Fibroblast of lung (primary cell): ENCODE measurements at regions not wholly inside any gene's neighbourhood (a gene's known extent, or its start where the extent isn't known, plus 50 kb on each side); places are given as distances from the start of the nearest gene placed in this dataset.

Source experiments
- DNase-seq, 2 donors: peaks; one replicate each; pipeline versions ENCODE4 v3.0.0 to v3.0.0-alpha.2; 2010; ENCODE audit warnings: low read depth in 2 of 2
- H2AFZ ChIP-seq: 2 replicates; pipeline ENCODE4 v1.5.1; 2012; ENCODE audit warnings: low read length, control low read depth, inconsistent platforms
- H3K27ac ChIP-seq: 2 replicates; pipeline ENCODE4 v1.5.1; 2011; ENCODE audit warnings: low read length, control low read depth; ENCODE audit not compliant: insufficient read depth
- H3K27me3 ChIP-seq: 2 replicates; pipeline ENCODE4 v1.5.1; 2011; ENCODE audit warnings: mild to moderate bottlenecking, low read length; ENCODE audit not compliant: control insufficient read depth, insufficient read depth
- H3K36me3 ChIP-seq: 2 replicates; pipeline ENCODE4 v1.5.1; 2011; ENCODE audit warnings: low read length; ENCODE audit not compliant: control insufficient read depth, insufficient read depth
- H3K4me1 ChIP-seq: 2 replicates; pipeline ENCODE4 v1.5.1; 2011; ENCODE audit warnings: low read length; ENCODE audit not compliant: control insufficient read depth, insufficient read depth; ENCODE audit errors: extremely low read depth
- H3K4me2 ChIP-seq: 2 replicates; pipeline ENCODE4 v1.5.1; 2011; ENCODE audit warnings: low read length, control low read depth; ENCODE audit not compliant: insufficient read depth; ENCODE audit errors: extremely low read depth
- H3K4me3 ChIP-seq, 4 experiments: fragments of 200-600 bp in 1 of 4; sonication (generic) in 1 of 4; replicated peaks in 1 of 4; 2 replicates each; pipeline ENCODE4 v1.5.1; 2011 to 2016; ENCODE audit warnings: low read length in 4 of 4, low read depth in 3 of 4, mild to moderate bottlenecking in 3 of 4, control low read depth in 2 of 4, inconsistent platforms in 1 of 4, mixed read lengths in 1 of 4; ENCODE audit not compliant: insufficient read depth in 1 of 4; ENCODE audit errors: control extremely low read depth in 1 of 4
- H3K79me2 ChIP-seq: 2 replicates; pipeline ENCODE4 v1.5.1; 2012; ENCODE audit warnings: mild to moderate bottlenecking, low read length, inconsistent platforms; ENCODE audit not compliant: control insufficient read depth, insufficient read depth
- H3K9ac ChIP-seq: 2 replicates; pipeline ENCODE4 v1.5.1; 2011; ENCODE audit warnings: mild to moderate bottlenecking, low read length, control low read depth; ENCODE audit not compliant: insufficient read depth
- H3K9me3 ChIP-seq: 2 replicates; pipeline ENCODE4 v1.5.1; 2012; ENCODE audit warnings: low read depth, low read length; ENCODE audit not compliant: control insufficient read depth, insufficient read depth
- H4K20me1 ChIP-seq: 2 replicates; pipeline ENCODE4 v1.5.1; 2011; ENCODE audit warnings: low read length; ENCODE audit not compliant: control insufficient read depth, insufficient read depth; ENCODE audit errors: extremely low read depth
- CTCF ChIP-seq, 2 donors: IDR thresholded peaks in 1 of 2; conservative IDR thresholded peaks in 1 of 2; 1 replicate in 1 of 2; 2 replicates in 1 of 2; pipeline ENCODE4 v1.5.1; 2011 to 2012; ENCODE audit warnings: low read length in 2 of 2, control low read depth in 1 of 2, inconsistent platforms in 1 of 2, low read depth in 1 of 2, mild to moderate bottlenecking in 1 of 2
- EZH2 ChIP-seq: IDR thresholded peaks from 2 replicates; pipeline ENCODE4 v1.5.1; 2012; ENCODE audit warnings: low read length, control low read depth, mild to moderate bottlenecking; ENCODE audit errors: missing control alignments

GRCh38 chr13:48772908-48773307 lies 119.2 kb downstream of the CYSLTR2 start:
- H3K9me3 ChIP-seq: no peaks in the 10 kb centered on the region
- H3K9ac ChIP-seq: no peak overlapping the region
- no peak overlapping the region for H3K4me3 ChIP-seq
- no peak for TF ChIP-seq EZH2
- no peak for TF ChIP-seq CTCF (conservative IDR thresholded peaks at IDR 0.05 in 1 of 2, IDR thresholded peaks at IDR 0.05 in 1 of 2; ENCODE audit: low read depth in 1 of 2, low read length in 2 of 2)
- no peaks in the 10 kb centered on the region for H4K20me1 ChIP-seq
- no peak for DNase-seq
- no peaks in the 10 kb centered on the region for H3K79me2 ChIP-seq
- peaks cover 15% of the 10 kb centered on the region for H3K4me1 ChIP-seq
- no peak overlapping the region for H2AFZ ChIP-seq
- peaks cover 3% of the 10 kb centered on the region for H3K27me3 ChIP-seq
- H3K4me2 ChIP-seq: no peak overlapping the region
- no peaks in the 10 kb centered on the region for H3K36me3 ChIP-seq
- H3K27ac ChIP-seq: no peak overlapping the region

GRCh38 chr13:48773531-48774275 lies 120.0 kb downstream of the CYSLTR2 start:
- H2AFZ ChIP-seq: no peak overlapping the region
- peaks cover 15% of the 10 kb centered on the region for H3K4me1 ChIP-seq
- H3K27ac ChIP-seq: no peak overlapping the region
- H3K4me3 ChIP-seq: no peak overlapping the region
- peak in 1 of 2 donors; percentile 47 for DNase-seq
- no peaks in the 10 kb centered on the region for H3K27me3 ChIP-seq
- no peaks in the 10 kb centered on the region for H3K79me2 ChIP-seq
- no peaks in the 10 kb centered on the region for H4K20me1 ChIP-seq
- H3K36me3 ChIP-seq: no peaks in the 10 kb centered on the region
- no peak for TF ChIP-seq EZH2
- H3K9me3 ChIP-seq: no peaks in the 10 kb centered on the region
- H3K4me2 ChIP-seq: no peak overlapping the region
- no peak overlapping the region for H3K9ac ChIP-seq

- H3K27ac ChIP-seq: no peak overlapping the region
- H3K79me2 ChIP-seq: no peaks in the 10 kb centered on the region
- TF ChIP-seq CTCF (conservative IDR thresholded peaks at IDR 0.05 in 1 of 2, IDR thresholded peaks at IDR 0.05 in 1 of 2; ENCODE audit: low read depth in 1 of 2, low read length in 2 of 2) (no peak), EZH2 (no peak)
- no peak overlapping the region for H3K4me3 ChIP-seq
- no peak overlapping the region for H2AFZ ChIP-seq
- no peaks in the 10 kb centered on the region for H4K20me1 ChIP-seq
- DNase-seq: peak in 1 of 2 donors; percentile 95
- peaks cover 15% of the 10 kb centered on the region for H3K4me1 ChIP-seq
- no peaks in the 10 kb centered on the region for H3K27me3 ChIP-seq
- H3K9me3 ChIP-seq: no peaks in the 10 kb centered on the region
- H3K4me2 ChIP-seq: no peak overlapping the region
- H3K9ac ChIP-seq: no peak overlapping the region
- no peaks in the 10 kb centered on the region for H3K36me3 ChIP-seq
These were observed 121.6 kb downstream of the CYSLTR2 start for GRCh38 chr13:48775285-48775684.
